ENCODE measurements at regions not wholly inside any gene's neighbourhood (a gene's known extent, or its start where the extent isn't known, plus 50 kb on each side); places are given as distances from the start of the nearest gene placed in this dataset.

DNA sequence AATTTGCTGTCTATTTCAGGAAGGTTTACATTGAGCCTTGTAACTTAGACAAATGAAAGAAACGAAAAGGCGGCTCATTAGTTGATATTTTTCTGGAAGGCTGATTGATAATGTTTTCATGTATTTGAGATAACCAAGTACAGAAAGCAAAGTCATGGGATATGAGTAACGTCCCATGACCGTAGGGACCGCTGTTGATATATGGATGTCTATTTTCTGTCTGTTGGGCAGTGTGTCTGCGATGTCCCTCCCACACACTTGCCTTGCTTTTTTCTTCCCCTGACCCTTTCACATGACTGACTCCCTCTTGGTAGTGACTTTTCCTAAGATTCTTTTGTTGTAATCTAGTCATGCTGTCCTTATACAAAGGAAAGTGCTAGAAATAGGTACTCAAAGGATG lies 57.0 kb upstream of the GPR158 start:
- DNase-seq = no peak

DNA sequence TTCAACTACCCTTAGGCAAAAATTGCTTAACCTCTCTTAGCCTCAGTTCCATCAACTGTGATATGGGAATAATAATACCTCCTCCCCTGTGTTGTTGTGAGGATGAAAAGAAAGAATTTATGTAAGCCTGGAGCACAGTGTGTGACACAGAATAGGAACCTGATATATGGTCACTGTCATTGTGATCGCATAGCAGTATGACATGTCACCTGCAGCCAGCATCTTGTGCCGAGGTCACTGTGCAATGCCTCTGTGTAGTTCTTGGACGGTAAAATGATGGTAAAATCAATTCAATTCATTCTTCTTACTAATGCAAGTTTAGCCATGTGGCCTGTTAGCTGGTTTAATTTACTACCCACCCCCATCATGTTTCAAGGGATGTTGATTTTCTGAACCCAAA lies 54.6 kb upstream of the GPR158 start:
- DNase-seq = no peak

Measured in NCI-H1436 treated with DMSO at 0.1 percent for 48 hours (cell line).